CD4-positive, alpha-beta T cell treated with Interferon alpha-2 for 1 hour (primary cell): ENCODE measurements at regions not wholly inside any gene's neighbourhood (a gene's known extent, or its start where the extent isn't known, plus 50 kb on each side); places are given as distances from the start of the nearest gene placed in this dataset.

Experiments
- DNase-seq, 2 donors: peaks; one replicate each; pipeline ENCODE4 v3.0.0-alpha.2; 2020 to 2022

GRCh38 chr1:29584362-29584761 is 348.0 kb downstream of the PTPRU start:
- DNase-seq, result no peak

GRCh38 chr1:29583727-29584126 is 347.4 kb downstream of the PTPRU start:
- DNase-seq, result no peak

GRCh38 chr1:29581256-29581655 is 344.9 kb downstream of the PTPRU start:
- no peak for DNase-seq

GRCh38 chr1:29579821-29580425 is 343.6 kb downstream of the PTPRU start:
- DNase-seq, result no peak

- no peak for DNase-seq
Observed at GRCh38 chr1:29577512-29577911, 341.2 kb downstream of the PTPRU start.

GRCh38 chr1:29576510-29576909 is 340.2 kb downstream of the PTPRU start:
- no peak for DNase-seq

GRCh38 chr1:29575826-29576225 is 339.5 kb downstream of the PTPRU start:
- DNase-seq, result no peak

- DNase-seq, result no peak
Observed at GRCh38 chr1:29575277-29575676, 339.0 kb downstream of the PTPRU start.

- DNase-seq, result no peak
Observed at GRCh38 chr1:29574871-29575270, 338.5 kb downstream of the PTPRU start.

GRCh38 chr1:29569971-29570634 is 333.8 kb downstream of the PTPRU start:
- no peak for DNase-seq

- no peak for DNase-seq
Observed at GRCh38 chr1:29567257-29567656, 330.9 kb downstream of the PTPRU start.

- no peak for DNase-seq
Observed at GRCh38 chr1:29565490-29565889, 329.2 kb downstream of the PTPRU start.

GRCh38 chr1:29563571-29563970 is 327.2 kb downstream of the PTPRU start:
- DNase-seq, result no peak

- DNase-seq, result no peak
Observed at GRCh38 chr1:29563092-29563491, 326.8 kb downstream of the PTPRU start.

- DNase-seq, result no peak
Observed at GRCh38 chr1:29559056-29559455, 322.7 kb downstream of the PTPRU start.

- DNase-seq, result no peak
Observed at GRCh38 chr1:29557701-29558600, 321.6 kb downstream of the PTPRU start.

GRCh38 chr1:29557066-29557465 is 320.7 kb downstream of the PTPRU start:
- DNase-seq, result no peak

GRCh38 chr1:29556657-29557056 is 320.3 kb downstream of the PTPRU start:
- DNase-seq, result no peak

GRCh38 chr1:29555043-29555620 is 318.8 kb downstream of the PTPRU start:
- no peak for DNase-seq

- DNase-seq, result no peak
Observed at GRCh38 chr1:29554208-29554778, 318.0 kb downstream of the PTPRU start.

GRCh38 chr1:29551123-29551936 is 315.0 kb downstream of the PTPRU start:
- no peak for DNase-seq
